Left lung (tissue), 4 donors: ENCODE measurements at regions not wholly inside any gene's neighbourhood (a gene's known extent, or its start where the extent isn't known, plus 50 kb on each side); places are given as distances from the start of the nearest gene placed in this dataset.

Experiments
- ATAC-seq: fragments of 200-7000 bp; cut with Tn5 transposase; one replicate; pipeline ENCODE4 v1.9.1; 2020; ENCODE audit warnings: moderate library complexity
- DNase-seq, 4 donors: peaks; one replicate each; pipeline ENCODE4 v3.0.0-alpha.2; 2013 to 2020
- H3K27ac ChIP-seq, 2 donors: fragments of 200-600 bp; sonication (generic) in 1 of 2; one replicate each; pipeline versions ENCODE4 v1.5.0 to v1.8.0; 2020 to 2021
- H3K27me3 ChIP-seq, 2 donors: fragments of 200-600 bp; sonication (generic) in 1 of 2; one replicate each; pipeline versions ENCODE4 v1.5.0 to v1.8.0; 2020 to 2021
- H3K36me3 ChIP-seq, 2 donors: fragments of 200-600 bp; sonication (generic) in 1 of 2; one replicate each; pipeline versions ENCODE4 v1.5.0 to v1.8.0; 2020 to 2021
- H3K4me1 ChIP-seq, 2 donors: fragments of 200-600 bp; one replicate each; pipeline ENCODE4 v1.8.0; 2021
- H3K4me3 ChIP-seq, 2 donors: fragments of 200-600 bp; sonication (generic) in 1 of 2; one replicate each; pipeline versions ENCODE4 v1.5.0 to v1.8.0; 2020 to 2021; ENCODE audit warnings: mild to moderate bottlenecking in 1 of 2
- H3K9me3 ChIP-seq, 2 donors: fragments of 200-600 bp; sonication (generic) in 1 of 2; one replicate each; pipeline versions ENCODE4 v1.5.0 to v1.8.0; 2020 to 2021
- intact Hi-C, 2 donors: fragments of 100-400 bp; cut with DNase I; formaldehyde crosslinking; loops; one replicate each; pipeline versions ENCODE4 v1.11.2 to v1.14.2; 2022
- TF ChIP-seq, protein P1 (sequence below), 2 donors: fragments of 200-600 bp; sonication (generic) in 1 of 2; IDR thresholded peaks; one replicate each; pipeline versions ENCODE4 v1.5.0 to v1.8.0; 2021; ENCODE audit warnings: antibody characterized with exemption in 2 of 2
- donor health status: DM: no; HTN: yes; CAD: no.
- donor health status: DM: no; HTN: no; CAD: no.

DNA sequence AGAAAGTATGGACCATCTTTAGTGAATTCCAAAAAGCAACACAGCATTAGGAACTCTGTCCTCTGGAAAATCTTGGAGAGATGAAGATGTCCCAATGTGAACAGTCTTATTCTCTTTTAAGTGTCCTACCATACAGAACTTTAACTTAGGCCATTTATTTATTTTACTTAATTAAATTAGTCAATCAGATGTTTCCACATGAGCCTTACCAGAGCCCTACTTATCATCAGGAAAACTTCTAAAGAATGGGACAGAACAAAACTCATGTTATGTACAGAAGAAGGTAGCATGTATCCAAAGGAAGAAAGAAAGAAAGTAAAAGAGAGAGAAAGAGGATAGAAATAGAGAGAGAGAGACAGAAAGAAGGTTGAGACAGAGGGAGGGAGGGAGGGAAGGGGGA, 276.4 kb downstream of the ETV1 start:
- peaks cover 0 to 20% of the 10 kb centered on the region in 2 donors for H3K9me3 ChIP-seq
- ATAC-seq (no peak), DNase-seq (no peak)
- H3K4me1 ChIP-seq, result no peaks in the 10 kb centered on the region
- H3K27ac ChIP-seq, result no peak overlapping the region
- TF ChIP-seq, protein P1, sequence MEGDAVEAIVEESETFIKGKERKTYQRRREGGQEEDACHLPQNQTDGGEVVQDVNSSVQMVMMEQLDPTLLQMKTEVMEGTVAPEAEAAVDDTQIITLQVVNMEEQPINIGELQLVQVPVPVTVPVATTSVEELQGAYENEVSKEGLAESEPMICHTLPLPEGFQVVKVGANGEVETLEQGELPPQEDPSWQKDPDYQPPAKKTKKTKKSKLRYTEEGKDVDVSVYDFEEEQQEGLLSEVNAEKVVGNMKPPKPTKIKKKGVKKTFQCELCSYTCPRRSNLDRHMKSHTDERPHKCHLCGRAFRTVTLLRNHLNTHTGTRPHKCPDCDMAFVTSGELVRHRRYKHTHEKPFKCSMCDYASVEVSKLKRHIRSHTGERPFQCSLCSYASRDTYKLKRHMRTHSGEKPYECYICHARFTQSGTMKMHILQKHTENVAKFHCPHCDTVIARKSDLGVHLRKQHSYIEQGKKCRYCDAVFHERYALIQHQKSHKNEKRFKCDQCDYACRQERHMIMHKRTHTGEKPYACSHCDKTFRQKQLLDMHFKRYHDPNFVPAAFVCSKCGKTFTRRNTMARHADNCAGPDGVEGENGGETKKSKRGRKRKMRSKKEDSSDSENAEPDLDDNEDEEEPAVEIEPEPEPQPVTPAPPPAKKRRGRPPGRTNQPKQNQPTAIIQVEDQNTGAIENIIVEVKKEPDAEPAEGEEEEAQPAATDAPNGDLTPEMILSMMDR (IDR thresholded peaks at IDR 0.05), result no peak
- intact Hi-C loops, result no loop called here
- no peaks in the 10 kb centered on the region for H3K27me3 ChIP-seq
- no peaks in the 10 kb centered on the region for H3K36me3 ChIP-seq
- H3K4me3 ChIP-seq, result no peak overlapping the region

DNA sequence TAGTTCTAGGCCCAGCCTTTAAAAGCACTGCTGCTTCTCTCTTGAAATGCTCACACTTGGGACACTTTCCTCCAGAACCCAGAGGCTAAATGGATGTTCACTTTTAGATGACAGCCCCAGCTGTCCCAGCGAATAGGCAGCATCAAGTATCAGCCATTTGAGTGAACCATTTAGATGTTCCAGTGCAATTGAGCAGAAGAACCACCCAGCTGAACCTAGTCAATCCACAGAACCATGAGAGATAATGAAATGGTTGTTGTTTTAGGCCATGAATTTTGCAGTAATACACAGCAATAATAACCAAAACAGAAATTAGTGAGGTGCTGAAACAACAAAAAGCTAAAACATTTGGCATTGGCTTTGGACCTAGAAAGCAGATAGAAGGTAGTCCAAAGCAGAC, 273.9 kb downstream of the ETV1 start:
- intact Hi-C loops, result no loop called here
- peaks cover 0 to 20% of the 10 kb centered on the region in 2 donors for H3K9me3 ChIP-seq
- no peak overlapping the region for H3K27ac ChIP-seq
- no peaks in the 10 kb centered on the region for H3K27me3 ChIP-seq
- TF ChIP-seq, protein P1 (IDR thresholded peaks at IDR 0.05), result no peak
- H3K4me1 ChIP-seq, result no peaks in the 10 kb centered on the region
- ATAC-seq, result no peak
- no peaks in the 10 kb centered on the region for H3K36me3 ChIP-seq
- H3K4me3 ChIP-seq, result no peak overlapping the region
- DNase-seq, result no peak

DNA sequence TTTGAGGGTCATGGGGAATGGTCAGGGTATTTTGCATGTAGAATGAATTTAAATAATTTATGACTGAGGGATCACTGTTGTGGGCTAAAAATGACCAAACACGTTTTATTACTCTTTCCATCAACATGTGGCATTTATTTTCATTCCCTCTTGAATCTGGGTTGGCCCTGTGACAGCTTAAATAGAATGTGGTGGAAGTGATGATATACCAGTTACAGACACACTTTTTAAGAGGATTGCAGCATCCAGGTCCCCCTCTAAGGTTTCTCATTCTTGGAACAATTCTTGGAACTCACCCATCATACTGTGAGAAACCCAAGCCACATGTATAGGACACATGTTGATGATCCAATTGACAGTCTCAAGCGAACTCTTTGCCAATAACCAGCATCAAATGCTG, 272.4 kb downstream of the ETV1 start:
- DNase-seq (no peak), ATAC-seq (no peak)
- Histone ChIP-seq H3K4me3 (no peak overlapping the region), H3K9me3 (peaks cover 0 to 20% of the 10 kb centered on the region in 2 donors), H3K36me3 (no peaks in the 10 kb centered on the region), H3K27me3 (no peaks in the 10 kb centered on the region), H3K4me1 (no peaks in the 10 kb centered on the region), H3K27ac (no peak overlapping the region)
- TF ChIP-seq, protein P1 (IDR thresholded peaks at IDR 0.05), result no peak
- intact Hi-C loops, result no loop called here

DNA sequence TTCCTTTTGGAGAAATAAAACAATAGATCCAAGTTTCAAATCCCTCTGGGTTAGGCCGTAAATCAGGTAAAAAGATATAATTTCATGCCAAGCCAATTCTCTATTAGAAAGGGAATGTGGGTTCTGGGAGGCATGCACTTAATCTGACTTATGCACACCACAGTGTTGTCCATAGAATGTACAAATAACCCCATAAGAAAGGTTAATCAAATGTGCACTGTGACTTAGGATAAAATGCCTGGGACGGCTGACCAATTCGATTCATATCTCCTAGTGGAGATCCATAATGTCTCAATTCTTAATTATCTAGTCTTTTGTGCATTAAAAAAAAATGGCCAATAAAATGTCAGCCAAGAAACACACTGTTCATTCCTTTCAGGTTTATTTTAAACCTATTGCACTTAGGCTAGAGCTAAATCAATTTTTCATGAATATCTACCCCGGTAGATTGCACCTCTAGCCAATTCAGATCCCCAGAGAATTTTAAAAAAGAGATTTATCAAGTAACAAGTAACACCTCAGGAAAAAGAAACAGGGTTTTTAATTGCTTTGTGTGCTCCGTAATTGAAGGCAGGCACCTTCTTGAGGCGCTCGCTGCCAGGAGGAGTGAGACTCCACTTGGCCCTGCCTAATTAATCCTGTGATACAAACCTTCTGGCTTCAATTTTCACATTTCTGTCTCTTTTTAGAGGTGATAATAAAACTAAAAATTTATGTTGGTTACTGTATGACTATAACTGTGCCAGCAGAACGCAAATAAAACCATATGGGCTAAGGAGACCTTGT, 265.1 kb downstream of the ETV1 start:
- no peaks in the 10 kb centered on the region for H3K27me3 ChIP-seq
- intact Hi-C loops, result no loop called here
- H3K9me3 ChIP-seq, result peaks cover 0 to 4% of the 10 kb centered on the region in 2 donors
- H3K27ac ChIP-seq, result no peak overlapping the region
- TF ChIP-seq, protein P1 (IDR thresholded peaks at IDR 0.05), result no peak
- DNase-seq (no peak), ATAC-seq (no peak)
- no peaks in the 10 kb centered on the region for H3K36me3 ChIP-seq
- H3K4me1 ChIP-seq, result no peaks in the 10 kb centered on the region
- no peak overlapping the region for H3K4me3 ChIP-seq

DNA sequence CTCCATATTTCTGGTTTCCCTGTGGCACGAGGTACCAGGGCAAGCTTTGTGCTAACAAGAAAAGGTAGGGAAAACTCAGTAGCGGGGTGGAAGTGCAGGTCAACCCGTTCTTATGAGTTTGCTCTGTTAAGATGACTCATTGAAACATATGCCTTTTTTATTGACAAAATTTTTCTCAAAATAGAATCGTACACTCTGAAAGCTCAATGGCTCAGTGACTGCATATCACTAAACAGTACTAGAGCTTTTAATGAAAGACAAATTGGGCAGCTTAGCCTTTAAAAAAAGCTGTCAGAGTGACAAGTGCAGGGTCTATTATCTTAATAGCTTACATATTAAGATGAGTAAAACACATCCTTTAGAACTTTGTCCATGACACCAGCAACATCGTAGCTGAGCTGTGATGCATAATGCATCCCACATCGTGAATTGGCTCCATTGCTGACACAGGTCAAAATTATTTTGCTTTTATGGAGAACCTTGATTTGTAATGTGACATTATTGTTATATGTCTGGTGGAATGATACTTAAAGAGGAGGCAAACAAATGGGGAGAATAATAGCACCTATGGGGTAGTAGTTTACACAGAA, 264.4 kb downstream of the ETV1 start:
- Histone ChIP-seq H3K9me3 (peaks cover 0 to 4% of the 10 kb centered on the region in 2 donors), H3K27me3 (no peaks in the 10 kb centered on the region), H3K27ac (no peak overlapping the region), H3K4me1 (no peaks in the 10 kb centered on the region), H3K36me3 (no peaks in the 10 kb centered on the region), H3K4me3 (no peak overlapping the region)
- intact Hi-C loops, result no loop called here
- no peak for ATAC-seq
- DNase-seq, result no peak
- TF ChIP-seq, protein P1 (IDR thresholded peaks at IDR 0.05), result no peak
